HL-60 (cell line): ENCODE measurements at regions not wholly inside any gene's neighbourhood (a gene's known extent, or its start where the extent isn't known, plus 50 kb on each side); places are given as distances from the start of the nearest gene placed in this dataset.

Experiments used
- DNase-seq, 2 experiments: peaks; one replicate each; pipeline ENCODE4 v3.0.0-alpha.2; 2010 to 2020; ENCODE audit warnings: low read depth in 1 of 2, low spot score in 1 of 2
- H3K27ac ChIP-seq: fragments of 250-450 bp; sonication (Bioruptor Pico); replicated peaks from 2 replicates; pipeline ENCODE4 v1.5.1; 2020; ENCODE audit warnings: mild to moderate bottlenecking, moderate library complexity
- H3K27me3 ChIP-seq: fragments of 250-450 bp; sonication (Bioruptor Pico); 2 replicates; pipeline ENCODE4 v1.5.1; 2021; ENCODE audit warnings: mild to moderate bottlenecking, moderate library complexity; ENCODE audit not compliant: insufficient read depth, poor library complexity, severe bottlenecking
- H3K4me3 ChIP-seq: replicated peaks from 2 replicates; pipeline ENCODE4 v1.5.1; 2011; ENCODE audit warnings: mild to moderate bottlenecking, control low read depth, low read length; ENCODE audit not compliant: insufficient read depth
- GABPA ChIP-seq: IDR thresholded peaks from 2 replicates; pipeline ENCODE4 v1.6.1; 2012; ENCODE audit warnings: low read depth
- POLR2AphosphoS5 ChIP-seq: IDR thresholded peaks from 2 replicates; pipeline ENCODE4 v1.6.1; 2012; ENCODE audit warnings: low read depth
- SPI1 ChIP-seq: IDR thresholded peaks from 2 replicates; pipeline ENCODE4 v1.6.1; 2012; ENCODE audit warnings: low read depth, mild to moderate bottlenecking, borderline replicate concordance
- TF ChIP-seq, protein P1 (sequence below): IDR thresholded peaks from 2 replicates; pipeline ENCODE4 v1.6.1; 2012; ENCODE audit warnings: low read depth; ENCODE audit not compliant: insufficient replicate concordance
- TF ChIP-seq, protein P2 (sequence below): IDR thresholded peaks from one replicate; pipeline ENCODE4 v1.5.1; 2011; ENCODE audit warnings: low read length, control low read depth, inconsistent platforms; ENCODE audit not compliant: insufficient read depth

DNA sequence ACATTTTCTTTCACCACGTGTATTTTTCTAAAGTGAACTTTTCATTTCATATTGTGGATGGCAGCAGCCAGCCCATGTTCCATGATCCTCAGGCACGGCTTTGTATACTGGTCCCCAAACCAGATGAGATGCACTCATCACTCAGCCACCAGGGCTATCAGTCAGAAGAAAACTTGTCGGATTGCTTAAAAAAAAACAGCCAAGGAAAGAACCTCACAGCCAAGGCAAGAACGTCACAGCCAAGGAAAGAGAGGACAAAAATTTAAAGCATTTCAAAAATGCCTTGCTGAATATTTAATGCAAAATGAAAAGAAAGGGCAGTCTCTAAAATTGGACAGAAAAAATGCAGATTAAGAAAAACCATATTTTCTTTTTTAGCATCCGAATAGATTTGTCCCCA lies 333.3 kb downstream of the PDGFC start:
- H3K4me3 ChIP-seq = no peak overlapping the region
- TF ChIP-seq SPI1 (no peak), GABPA (no peak), POLR2AphosphoS5 (no peak)
- DNase-seq = no peak
- H3K27me3 ChIP-seq = no peaks in the 10 kb centered on the region
- no peak overlapping the region for H3K27ac ChIP-seq

DNA sequence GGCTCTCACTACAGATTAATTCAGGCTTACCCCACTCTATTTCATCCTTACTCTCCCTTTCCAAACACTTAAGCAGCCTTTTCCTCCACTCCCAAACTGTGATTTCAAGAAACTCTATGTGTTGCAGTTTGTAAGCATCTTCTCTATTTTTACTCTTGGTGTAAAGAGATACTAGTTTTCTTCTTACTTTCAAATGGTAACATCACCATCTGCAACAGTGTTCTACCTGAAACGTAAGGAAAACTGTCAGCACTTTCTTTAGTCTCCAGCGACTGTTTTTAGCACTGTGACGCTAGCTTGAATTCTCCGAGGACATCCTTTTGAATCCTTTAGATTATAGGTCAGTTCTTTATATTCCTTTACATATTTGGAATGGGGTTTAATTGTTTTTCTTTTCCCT lies 335.2 kb downstream of the PDGFC start:
- no peaks in the 10 kb centered on the region for H3K27me3 ChIP-seq
- DNase-seq = no peak
- H3K27ac ChIP-seq = no peak overlapping the region
- H3K4me3 ChIP-seq = no peak overlapping the region
- TF ChIP-seq POLR2AphosphoS5 (no peak), SPI1 (no peak), GABPA (no peak)
- TF ChIP-seq, protein P1, sequence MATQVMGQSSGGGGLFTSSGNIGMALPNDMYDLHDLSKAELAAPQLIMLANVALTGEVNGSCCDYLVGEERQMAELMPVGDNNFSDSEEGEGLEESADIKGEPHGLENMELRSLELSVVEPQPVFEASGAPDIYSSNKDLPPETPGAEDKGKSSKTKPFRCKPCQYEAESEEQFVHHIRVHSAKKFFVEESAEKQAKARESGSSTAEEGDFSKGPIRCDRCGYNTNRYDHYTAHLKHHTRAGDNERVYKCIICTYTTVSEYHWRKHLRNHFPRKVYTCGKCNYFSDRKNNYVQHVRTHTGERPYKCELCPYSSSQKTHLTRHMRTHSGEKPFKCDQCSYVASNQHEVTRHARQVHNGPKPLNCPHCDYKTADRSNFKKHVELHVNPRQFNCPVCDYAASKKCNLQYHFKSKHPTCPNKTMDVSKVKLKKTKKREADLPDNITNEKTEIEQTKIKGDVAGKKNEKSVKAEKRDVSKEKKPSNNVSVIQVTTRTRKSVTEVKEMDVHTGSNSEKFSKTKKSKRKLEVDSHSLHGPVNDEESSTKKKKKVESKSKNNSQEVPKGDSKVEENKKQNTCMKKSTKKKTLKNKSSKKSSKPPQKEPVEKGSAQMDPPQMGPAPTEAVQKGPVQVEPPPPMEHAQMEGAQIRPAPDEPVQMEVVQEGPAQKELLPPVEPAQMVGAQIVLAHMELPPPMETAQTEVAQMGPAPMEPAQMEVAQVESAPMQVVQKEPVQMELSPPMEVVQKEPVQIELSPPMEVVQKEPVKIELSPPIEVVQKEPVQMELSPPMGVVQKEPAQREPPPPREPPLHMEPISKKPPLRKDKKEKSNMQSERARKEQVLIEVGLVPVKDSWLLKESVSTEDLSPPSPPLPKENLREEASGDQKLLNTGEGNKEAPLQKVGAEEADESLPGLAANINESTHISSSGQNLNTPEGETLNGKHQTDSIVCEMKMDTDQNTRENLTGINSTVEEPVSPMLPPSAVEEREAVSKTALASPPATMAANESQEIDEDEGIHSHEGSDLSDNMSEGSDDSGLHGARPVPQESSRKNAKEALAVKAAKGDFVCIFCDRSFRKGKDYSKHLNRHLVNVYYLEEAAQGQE = no peak
- TF ChIP-seq, protein P2, sequence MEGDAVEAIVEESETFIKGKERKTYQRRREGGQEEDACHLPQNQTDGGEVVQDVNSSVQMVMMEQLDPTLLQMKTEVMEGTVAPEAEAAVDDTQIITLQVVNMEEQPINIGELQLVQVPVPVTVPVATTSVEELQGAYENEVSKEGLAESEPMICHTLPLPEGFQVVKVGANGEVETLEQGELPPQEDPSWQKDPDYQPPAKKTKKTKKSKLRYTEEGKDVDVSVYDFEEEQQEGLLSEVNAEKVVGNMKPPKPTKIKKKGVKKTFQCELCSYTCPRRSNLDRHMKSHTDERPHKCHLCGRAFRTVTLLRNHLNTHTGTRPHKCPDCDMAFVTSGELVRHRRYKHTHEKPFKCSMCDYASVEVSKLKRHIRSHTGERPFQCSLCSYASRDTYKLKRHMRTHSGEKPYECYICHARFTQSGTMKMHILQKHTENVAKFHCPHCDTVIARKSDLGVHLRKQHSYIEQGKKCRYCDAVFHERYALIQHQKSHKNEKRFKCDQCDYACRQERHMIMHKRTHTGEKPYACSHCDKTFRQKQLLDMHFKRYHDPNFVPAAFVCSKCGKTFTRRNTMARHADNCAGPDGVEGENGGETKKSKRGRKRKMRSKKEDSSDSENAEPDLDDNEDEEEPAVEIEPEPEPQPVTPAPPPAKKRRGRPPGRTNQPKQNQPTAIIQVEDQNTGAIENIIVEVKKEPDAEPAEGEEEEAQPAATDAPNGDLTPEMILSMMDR = no peak

DNA sequence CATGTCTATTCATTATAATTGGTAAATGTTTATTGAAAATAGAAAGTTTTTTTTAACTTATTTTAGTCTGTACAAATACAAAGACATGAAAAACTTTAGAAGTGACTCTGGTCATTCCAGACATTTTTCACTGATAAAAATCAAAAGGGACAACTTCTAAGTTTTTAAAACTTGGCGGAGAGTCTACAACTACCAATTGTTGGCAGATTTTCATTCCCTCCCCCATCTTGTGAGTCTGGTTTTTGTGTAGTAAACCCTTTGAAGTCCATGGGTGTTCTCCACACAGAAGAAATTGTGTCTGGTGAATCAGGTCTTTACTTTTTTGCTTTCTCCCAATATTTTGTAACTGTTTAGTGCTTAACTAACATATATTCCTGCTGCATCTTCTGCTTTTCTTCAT lies 336.5 kb downstream of the PDGFC start:
- Histone ChIP-seq H3K4me3 (no peak overlapping the region), H3K27ac (no peak overlapping the region), H3K27me3 (no peaks in the 10 kb centered on the region)
- TF ChIP-seq, protein P1 = no peak
- TF ChIP-seq GABPA (no peak), SPI1 (no peak), POLR2AphosphoS5 (no peak)
- TF ChIP-seq, protein P2 = no peak
- DNase-seq = no peak

DNA sequence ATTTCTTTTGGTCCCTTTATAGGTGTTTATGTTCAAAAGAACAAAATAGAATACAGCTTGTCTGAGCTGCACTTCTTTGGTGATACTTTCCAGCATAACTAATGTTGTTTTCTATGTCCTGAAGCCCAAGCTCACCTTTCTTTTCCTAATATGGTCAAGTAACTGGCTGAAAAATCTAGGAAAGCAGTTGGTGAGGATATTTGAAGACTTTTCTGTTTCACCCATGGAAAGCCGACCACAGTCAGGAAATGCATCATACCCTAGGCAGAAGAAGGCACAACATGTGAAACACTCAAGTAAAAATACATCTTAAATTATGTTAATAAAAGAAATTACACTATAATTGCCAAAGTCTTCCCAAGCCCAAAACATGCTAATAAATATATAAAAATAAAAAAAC lies 337.0 kb downstream of the PDGFC start:
- H3K27me3 ChIP-seq = no peaks in the 10 kb centered on the region
- TF ChIP-seq POLR2AphosphoS5 (no peak), SPI1 (no peak), GABPA (no peak)
- TF ChIP-seq, protein P2 = no peak
- TF ChIP-seq, protein P1 = no peak
- no peak overlapping the region for H3K4me3 ChIP-seq
- DNase-seq = no peak
- H3K27ac ChIP-seq = no peak overlapping the region
